Peyer's patch (tissue), 4 donors: ENCODE measurements at regions not wholly inside any gene's neighbourhood (a gene's known extent, or its start where the extent isn't known, plus 50 kb on each side); places are given as distances from the start of the nearest gene placed in this dataset.

Experiments used
- DNase-seq, 3 donors: peaks; one replicate each; pipeline ENCODE4 v3.0.0-alpha.2; 2017 to 2019
- H3K27ac ChIP-seq, 4 donors: fragments of 200-600 bp; sonication (generic); one replicate each; pipeline ENCODE4 v1.5.1; 2016 to 2019
- H3K27me3 ChIP-seq, 2 donors: fragments of 200-600 bp; sonication (generic); one replicate each; pipeline ENCODE4 v1.5.1; 2019
- H3K36me3 ChIP-seq, 3 donors: fragments of 200-600 bp; sonication (generic); one replicate each; pipeline ENCODE4 v1.5.1; 2016 to 2019
- H3K4me1 ChIP-seq, 4 donors: fragments of 200-600 bp; sonication (generic); one replicate each; pipeline ENCODE4 v1.5.1; 2016 to 2019
- H3K4me3 ChIP-seq, 4 donors: fragments of 200-600 bp; sonication (generic); 1 replicate in 3 of 4; 2 replicates in 1 of 4; pipeline ENCODE4 v1.5.1; 2016 to 2019; ENCODE audit warnings: mild to moderate bottlenecking in 1 of 4
- H3K9me3 ChIP-seq, 4 donors: fragments of 200-600 bp; sonication (generic); one replicate each; pipeline ENCODE4 v1.5.1; 2016 to 2019; ENCODE audit warnings: mild to moderate bottlenecking in 1 of 4
- CTCF ChIP-seq, 6 experiments: fragments of 450-650 bp in 4 of 6; fragments of 200-600 bp in 2 of 6; sonication (generic) in 1 of 6; IDR thresholded peaks; one replicate each; pipeline ENCODE4 v1.5.1; 2017 to 2019; ENCODE audit warnings: antibody characterized with exemption in 6 of 6, mild to moderate bottlenecking in 3 of 6, moderate library complexity in 1 of 6
- POLR2A ChIP-seq, 2 donors: fragments of 450-650 bp; IDR thresholded peaks; one replicate each; pipeline ENCODE4 v1.5.1; 2017; ENCODE audit warnings: antibody characterized with exemption in 2 of 2, mild to moderate bottlenecking in 2 of 2, moderate library complexity in 2 of 2

GRCh38 chr3:168490981-168491380, 395.3 kb upstream of the GOLIM4 start:
- Histone ChIP-seq H3K27me3 (no peaks in the 10 kb centered on the region), H3K27ac (no peak overlapping the region), H3K9me3 (no peaks in the 10 kb centered on the region), H3K4me1 (no peaks in the 10 kb centered on the region), H3K4me3 (no peak overlapping the region), H3K36me3 (no peaks in the 10 kb centered on the region)
- TF ChIP-seq POLR2A (IDR thresholded peaks at IDR 0.05), result no peak
- TF ChIP-seq CTCF (IDR thresholded peaks at IDR 0.05), result no peak
- DNase-seq, result no peak

DNA sequence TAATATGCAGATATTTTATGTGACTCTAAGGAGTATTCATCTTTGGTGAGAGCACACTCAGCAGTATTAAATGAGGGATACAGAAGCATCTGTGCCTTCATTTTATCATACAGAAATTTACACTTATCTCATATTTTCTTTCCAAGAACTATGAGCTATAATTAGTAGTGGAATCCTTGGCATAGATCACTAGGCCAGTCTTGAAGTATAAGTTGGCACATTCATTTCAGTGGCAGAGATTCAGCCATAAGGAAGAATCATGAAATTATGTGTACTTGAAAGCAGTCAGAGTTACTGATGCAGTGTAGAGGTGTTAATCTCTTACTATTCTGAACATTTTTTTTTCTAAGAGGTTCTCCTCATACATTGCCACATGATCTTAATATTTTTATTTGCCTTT, 393.6 kb upstream of the GOLIM4 start:
- no peak for DNase-seq
- H3K4me3 ChIP-seq, result no peak overlapping the region
- no peak overlapping the region for H3K27ac ChIP-seq
- H3K36me3 ChIP-seq, result no peaks in the 10 kb centered on the region
- TF ChIP-seq POLR2A (IDR thresholded peaks at IDR 0.05) (no peak), CTCF (IDR thresholded peaks at IDR 0.05) (no peak)
- H3K9me3 ChIP-seq, result no peaks in the 10 kb centered on the region
- H3K27me3 ChIP-seq, result no peaks in the 10 kb centered on the region
- no peaks in the 10 kb centered on the region for H3K4me1 ChIP-seq

DNA sequence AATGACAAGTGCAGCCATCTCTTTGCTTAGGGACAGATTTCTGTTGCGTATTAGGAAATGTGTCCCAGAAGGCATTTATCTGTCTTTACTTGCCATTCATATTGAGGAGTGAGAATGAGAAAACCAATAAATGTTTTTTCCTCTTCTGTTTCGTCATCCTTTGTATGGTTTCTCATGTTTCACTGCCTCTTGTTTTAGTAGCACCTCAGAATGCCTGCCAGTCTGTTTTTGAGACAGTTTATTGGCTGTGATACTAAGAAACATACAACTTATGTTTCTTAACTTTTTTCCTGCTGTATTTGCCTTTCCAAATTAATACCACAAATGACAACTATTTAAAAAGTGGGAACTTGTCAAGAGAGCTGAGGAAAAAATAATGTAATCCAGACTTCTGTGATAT, 390.2 kb upstream of the GOLIM4 start:
- no peak overlapping the region for H3K4me3 ChIP-seq
- no peak overlapping the region for H3K27ac ChIP-seq
- TF ChIP-seq POLR2A (IDR thresholded peaks at IDR 0.05) (no peak), CTCF (IDR thresholded peaks at IDR 0.05) (no peak)
- no peak for DNase-seq
- H3K36me3 ChIP-seq, result no peaks in the 10 kb centered on the region
- H3K4me1 ChIP-seq, result no peaks in the 10 kb centered on the region
- no peaks in the 10 kb centered on the region for H3K27me3 ChIP-seq
- H3K9me3 ChIP-seq, result no peaks in the 10 kb centered on the region

- no peaks in the 10 kb centered on the region for H3K4me1 ChIP-seq
- TF ChIP-seq POLR2A (IDR thresholded peaks at IDR 0.05), result no peak
These were observed 380.7 kb upstream of the GOLIM4 start for GRCh38 chr3:168476360-168476980.

DNA sequence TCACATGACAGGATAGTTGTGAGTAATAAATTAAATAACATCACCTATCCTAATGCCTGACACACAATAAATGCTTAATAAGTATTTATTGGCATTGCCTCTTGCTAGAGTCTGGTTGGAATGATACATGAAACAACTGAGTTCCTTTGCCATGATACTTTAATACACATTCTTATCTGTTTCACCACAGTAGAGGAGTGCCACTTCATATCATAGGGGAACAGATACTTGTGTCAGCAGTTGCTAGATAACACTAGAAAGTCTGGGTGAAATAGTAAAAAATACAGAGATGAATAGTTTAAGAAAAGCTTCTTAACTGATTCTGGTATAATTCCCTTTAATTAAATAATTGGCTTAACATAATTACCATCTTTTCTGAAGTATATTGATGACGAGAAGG, 380.0 kb upstream of the GOLIM4 start:
- no peaks in the 10 kb centered on the region for H3K4me1 ChIP-seq
- H3K27ac ChIP-seq, result no peak overlapping the region
- no peaks in the 10 kb centered on the region for H3K27me3 ChIP-seq
- H3K9me3 ChIP-seq, result no peaks in the 10 kb centered on the region
- TF ChIP-seq CTCF (IDR thresholded peaks at IDR 0.05) (no peak), POLR2A (IDR thresholded peaks at IDR 0.05) (no peak)
- H3K4me3 ChIP-seq, result no peak overlapping the region
- DNase-seq, result no peak
- no peaks in the 10 kb centered on the region for H3K36me3 ChIP-seq

More at GRCh38 chr3:168476360-168476980, 380.7 kb upstream of the GOLIM4 start:
- H3K36me3 ChIP-seq, result no peaks in the 10 kb centered on the region
- no peak overlapping the region for H3K27ac ChIP-seq
- DNase-seq, result no peak
- H3K9me3 ChIP-seq, result no peaks in the 10 kb centered on the region
- no peaks in the 10 kb centered on the region for H3K27me3 ChIP-seq
- H3K4me3 ChIP-seq, result no peak overlapping the region

DNA sequence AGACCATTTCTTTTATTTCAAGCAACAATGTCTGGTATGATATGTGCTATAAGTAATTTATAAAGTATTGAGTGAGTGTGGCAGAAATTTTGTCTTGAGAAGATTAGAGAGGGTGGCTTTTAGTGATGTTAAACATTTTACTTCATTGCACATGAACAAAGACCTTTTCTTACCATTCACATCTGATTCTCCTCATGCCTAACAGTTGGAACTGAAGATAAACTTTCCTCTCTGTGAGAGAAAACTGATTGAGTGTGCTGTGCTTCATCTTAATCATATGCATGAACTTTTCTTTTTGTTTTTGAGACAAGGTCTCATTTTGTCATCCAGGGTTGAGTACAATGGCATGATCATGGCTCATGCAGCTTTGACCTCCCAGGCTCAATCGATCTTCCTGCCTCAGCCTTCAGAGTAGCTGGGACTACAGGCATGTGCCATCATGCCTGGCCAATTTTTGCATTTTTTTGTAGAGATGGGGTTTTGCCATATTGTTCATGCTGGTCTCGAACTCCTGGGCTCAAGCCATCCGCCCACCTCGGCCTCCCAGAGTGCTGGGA, 377.7 kb upstream of the GOLIM4 start:
- Histone ChIP-seq H3K27ac (no peak overlapping the region), H3K9me3 (no peaks in the 10 kb centered on the region), H3K27me3 (no peaks in the 10 kb centered on the region), H3K4me3 (no peak overlapping the region), H3K4me1 (no peaks in the 10 kb centered on the region), H3K36me3 (no peaks in the 10 kb centered on the region)
- no peak for DNase-seq
- TF ChIP-seq POLR2A (IDR thresholded peaks at IDR 0.05) (no peak), CTCF (IDR thresholded peaks at IDR 0.05) (no peak)
